ENCODE measurements at regions not wholly inside any gene's neighbourhood (a gene's known extent, or its start where the extent isn't known, plus 50 kb on each side); places are given as distances from the start of the nearest gene placed in this dataset.

GRCh38 chr20:59537991-59538390 lies 66.3 kb upstream of the PHACTR3 start:
- TF ChIP-seq SMC3 (IDR thresholded peaks at IDR 0.05; ENCODE audit: low read depth, low read length) (no peak), CEBPB (IDR thresholded peaks at IDR 0.05; ENCODE audit: low read depth, low read length) (no peak), MXI1 (IDR thresholded peaks at IDR 0.05; ENCODE audit: borderline replicate concordance, low read depth, low read length) (no peak), ELK1 (IDR thresholded peaks at IDR 0.05; ENCODE audit: borderline replicate concordance, low read depth, low read length) (no peak), POLR2A (IDR thresholded peaks at IDR 0.05; ENCODE audit: low read depth, low read length) (no peak), NFE2L2 (IDR thresholded peaks at IDR 0.05; ENCODE audit: low read depth, low read length) (no peak), CHD1 (IDR thresholded peaks at IDR 0.05; ENCODE audit: low read depth, low read length) (no peak), RFX5 (IDR thresholded peaks at IDR 0.05; ENCODE audit: low read depth, low read length) (no peak), USF2 (IDR thresholded peaks at IDR 0.05; ENCODE audit: low read depth, low read length) (no peak), MAFK (IDR thresholded peaks at IDR 0.05; ENCODE audit: low read depth, low read length) (no peak), RCOR1 (IDR thresholded peaks at IDR 0.05; ENCODE audit: insufficient replicate concordance, low read length) (no peak), BHLHE40 (IDR thresholded peaks at IDR 0.05; ENCODE audit: low read depth, low read length) (no peak), CTCF (conservative IDR thresholded peaks at IDR 0.05; ENCODE audit: low read depth, low read length) (no peak), RAD21 (IDR thresholded peaks at IDR 0.05; ENCODE audit: low read length) (no peak), FOS (IDR thresholded peaks at IDR 0.05; ENCODE audit: low read depth, low read length) (no peak), MAZ (IDR thresholded peaks at IDR 0.05; ENCODE audit: borderline replicate concordance, low read depth, low read length) (no peak)
- H2AFZ ChIP-seq (replicated peaks; ENCODE audit: low read length, poor library complexity) = no peak overlapping the region
- H3K9me1 ChIP-seq (ENCODE audit: insufficient read depth, low read length) = no peaks in the 10 kb centered on the region
- no peak overlapping the region for H2AK5ac ChIP-seq (ENCODE audit: low read depth, low read length)
- no peak overlapping the region for H2BK5ac ChIP-seq (ENCODE audit: low read depth, low read length, poor library complexity, severe bottlenecking)
- H3K36me3 ChIP-seq (ENCODE audit: control insufficient read depth, insufficient read depth, low read length) = no peaks in the 10 kb centered on the region
- ATAC-seq (ENCODE audit: low read depth) (no peak), DNase-seq (no peak)
- H3K27ac ChIP-seq (ENCODE audit: insufficient read depth, low read length) = no peak overlapping the region
- no peak overlapping the region for H4K5ac ChIP-seq (ENCODE audit: low read depth, low read length)
- dilution Hi-C loops (cut with HindIII; ENCODE audit: low sequenced_read_pairs, unreplicated experiment) = no loop called here
- no peaks in the 10 kb centered on the region for H3K4me1 ChIP-seq (ENCODE audit: control insufficient read depth, insufficient read depth, low read length)
- H4K20me1 ChIP-seq (ENCODE audit: insufficient read depth, low read length) = no peaks in the 10 kb centered on the region
- H3K9me3 ChIP-seq (ENCODE audit: control insufficient read depth, insufficient read depth, low read length) = no peaks in the 10 kb centered on the region
- H3K79me1 ChIP-seq (ENCODE audit: low read depth in 1 of 2, low read length in 2 of 2) = no peaks in the 10 kb centered on the region
- no peak overlapping the region for H3K18ac ChIP-seq (ENCODE audit: low read depth, low read length)
- H4K8ac ChIP-seq (ENCODE audit: low read depth in 2 of 2, low read length in 2 of 2) = no peak overlapping the region
- WGBS, 2 experiments (ENCODE audit: extremely low coverage in 2 of 2, insufficient read length in 1 of 2) = no CpG with 5 or more reads among the region's 2 CpGs
- no peak overlapping the region for H2AK9ac ChIP-seq (replicated peaks; ENCODE audit: low read depth, low read length, poor library complexity)
- H2BK15ac ChIP-seq (ENCODE audit: low read depth, low read length) = no peak overlapping the region
- no peak overlapping the region for H3K4me3 ChIP-seq (ENCODE audit: insufficient read depth, low read depth, low read length)
- H3K4me2 ChIP-seq (ENCODE audit: low read depth, low read length) = no peak overlapping the region
- H3K56ac ChIP-seq (ENCODE audit: extremely low read depth, insufficient read depth, low read length) = no peak overlapping the region
- in situ Hi-C loops (cut with MboI; ENCODE audit: low sequenced_read_pairs) = no loop called here
- no peak overlapping the region for H3K23ac ChIP-seq (ENCODE audit: low read depth, low read length)
- no peaks in the 10 kb centered on the region for H3K27me3 ChIP-seq (ENCODE audit: control insufficient read depth, insufficient read depth, low read length)
- no peak overlapping the region for H4K91ac ChIP-seq (ENCODE audit: insufficient read depth, low read depth, low read length)
- H2BK20ac ChIP-seq (ENCODE audit: low read depth, low read length) = no peak overlapping the region
- H2BK120ac ChIP-seq (ENCODE audit: low read depth, low read length) = no peak overlapping the region
- intact Hi-C loops (cut with micrococcal nuclease) = no loop called here
- ChIA-PET CTCF (no interaction called here), POLR2A (ENCODE audit: unreplicated experiment) (no interaction called here)
- H3K4ac ChIP-seq (ENCODE audit: low read depth, low read length) = no peak overlapping the region
- no peak overlapping the region for H3K14ac ChIP-seq (replicated peaks; ENCODE audit: low read depth, low read length)
- H3K9ac ChIP-seq (ENCODE audit: low read depth, low read length) = no peak overlapping the region
- no TSS peak for BruUV-seq (replicated peaks)
